K562 (cell line): ENCODE measurements at regions not wholly inside any gene's neighbourhood (a gene's known extent, or its start where the extent isn't known, plus 50 kb on each side); places are given as distances from the start of the nearest gene placed in this dataset.

Source experiments
- ATAC-seq: fragments of 200-7000 bp; cut with Tn5 transposase; 3 replicates; pipeline ENCODE4 v1.9.1; 2020; ENCODE audit warnings: moderate library complexity
- BruUV-seq: library from RNA; stranded (reverse); fragments of 400-500 nt; replicated peaks from 2 replicates; lab custom pipeline; 2021; lab: Mats Ljungman, UMichigan
- CTCF ChIA-PET: fragments of 300-600 bp; formaldehyde crosslinking; extraction: SDS; loops from one replicate; lab custom pipeline; 2021; ENCODE audit warnings: low intra/inter-chr PET ratio; lab: Yijun Ruan, JAX
- POLR2A ChIA-PET: fragments of 300-600, 350-650 bp; sonication (Branson Sonifier 250); formaldehyde crosslinking; extraction: SDS; loops from one replicate; lab custom pipeline; 2021; ENCODE audit warnings: antibody characterized with exemption, inconsistent platforms; lab: Yijun Ruan, JAX
- DNase-seq, 4 experiments: peaks; one replicate each; pipeline versions ENCODE4 v3.0.0 to v3.0.0-alpha.2; 2011 to 2018; ENCODE audit warnings: low spot score in 3 of 4, mixed read lengths in 3 of 4; ENCODE audit errors: extremely low read depth in 1 of 4
- FAIRE-seq: peaks from 2 replicates; lab custom pipeline; 2011; peaks lifted over from hg19 to GRCh38; lab: Jason Lieb, UNC
- H2AFZ ChIP-seq: 2 replicates; pipeline ENCODE4 v1.6.0; 2011; ENCODE audit warnings: low read depth, low read length, control low read depth, inconsistent platforms
- H3K27ac ChIP-seq: fragments of 200-600 bp; 3 replicates; pipeline ENCODE4 v1.8.0; 2011; ENCODE audit warnings: low read depth, mild to moderate bottlenecking, control low read depth, inconsistent platforms, low read length, moderate library complexity, mixed read lengths; ENCODE audit errors: extremely low read depth
- H3K27me3 ChIP-seq, 2 experiments: fragments of 300-600 bp in 1 of 2; 2 replicates in 1 of 2; 3 replicates in 1 of 2; pipeline versions ENCODE4 v1.6.0 to v1.8.0; 2011; ENCODE audit warnings: inconsistent platforms in 2 of 2, low read length in 2 of 2, mild to moderate bottlenecking in 1 of 2, mixed read lengths in 1 of 2, moderate library complexity in 1 of 2; ENCODE audit not compliant: control insufficient read depth in 2 of 2, insufficient read depth in 2 of 2
- H3K36me3 ChIP-seq: fragments of 300-600 bp; 3 replicates; pipeline ENCODE4 v1.8.0; 2011; ENCODE audit warnings: mild to moderate bottlenecking, low read length, inconsistent platforms; ENCODE audit not compliant: control insufficient read depth, insufficient read depth
- H3K4me1 ChIP-seq, 2 experiments: fragments of 200-600 bp in 1 of 2; replicated peaks in 1 of 2; 2 replicates in 1 of 2; 3 replicates in 1 of 2; pipeline versions ENCODE4 v1.5.1 to v1.8.0; 2011; ENCODE audit warnings: inconsistent platforms in 2 of 2, low read length in 2 of 2, mild to moderate bottlenecking in 1 of 2, mixed read lengths in 1 of 2, moderate library complexity in 1 of 2; ENCODE audit not compliant: control insufficient read depth in 2 of 2, insufficient read depth in 2 of 2
- H3K4me2 ChIP-seq: 2 replicates; pipeline ENCODE4 v1.6.1; 2011; ENCODE audit warnings: low read length, control low read depth, inconsistent platforms, mixed read lengths; ENCODE audit not compliant: insufficient read depth
- H3K4me3 ChIP-seq: fragments of 200-600 bp; sonication (generic), shearing (Covaris generic); 2 replicates; pipeline ENCODE4 v1.5.1; 2016; ENCODE audit warnings: control low read depth, inconsistent platforms
- H3K79me2 ChIP-seq: fragments of 200-600 bp; 3 replicates; pipeline ENCODE4 v1.8.0; 2011; ENCODE audit warnings: low read length, inconsistent platforms; ENCODE audit not compliant: control insufficient read depth, insufficient read depth
- H3K9ac ChIP-seq, 2 experiments: 2 replicates each; pipeline versions ENCODE4 v1.6.0 to v1.6.1; 2011; ENCODE audit warnings: low read depth in 2 of 2, low read length in 2 of 2, control low read depth in 1 of 2, inconsistent platforms in 1 of 2, mild to moderate bottlenecking in 1 of 2, mixed read lengths in 1 of 2; ENCODE audit not compliant: insufficient read depth in 1 of 2
- H3K9me1 ChIP-seq: one replicate; pipeline ENCODE4 v1.6.0; 2011; ENCODE audit warnings: inconsistent platforms, mild to moderate bottlenecking, low read length, moderate library complexity; ENCODE audit not compliant: control insufficient read depth, insufficient read depth
- H3K9me3 ChIP-seq: replicated peaks from 2 replicates; pipeline ENCODE4 v1.5.1; 2011; ENCODE audit warnings: low read depth, low read length, inconsistent platforms; ENCODE audit not compliant: control insufficient read depth, insufficient read depth
- H4K20me1 ChIP-seq: replicated peaks from 2 replicates; pipeline ENCODE4 v1.6.1; 2011; ENCODE audit warnings: low read length, inconsistent platforms, mixed read lengths; ENCODE audit not compliant: control insufficient read depth, insufficient read depth
- CXXC5 ChIP-seq: fragments of 250-450 bp; sonication (Bioruptor Pico); IDR thresholded peaks from 2 replicates; pipeline ENCODE4 v1.8.0; 2022; ENCODE audit warnings: inconsistent platforms, mild to moderate bottlenecking, moderate library complexity
- GATA2 ChIP-seq: sonication (generic); formaldehyde crosslinking; IDR thresholded peaks from 2 replicates; pipeline ENCODE4 v1.4.0; 2020; ENCODE audit warnings: mild to moderate bottlenecking, missing genetic modification reagents
- GTF2E2 ChIP-seq: fragments of 200-800 bp; sonication (Bioruptor generic); IDR thresholded peaks from 2 replicates; pipeline ENCODE4 v1.6.1; 2016; ENCODE audit warnings: missing genetic modification characterization, missing compliant biosample characterization
- L3MBTL2 ChIP-seq: fragments of 450-650 bp; IDR thresholded peaks from 2 replicates; pipeline ENCODE4 v1.6.1; 2016; ENCODE audit warnings: mild to moderate bottlenecking, moderate library complexity
- MIER1 ChIP-seq: fragments of 450-650 bp; IDR thresholded peaks from 2 replicates; pipeline ENCODE4 v1.6.1; 2016; ENCODE audit warnings: antibody characterized with exemption, mild to moderate bottlenecking, low read depth
- SRSF1 ChIP-seq: fragments of 200-400 bp; formaldehyde crosslinking; IDR thresholded peaks from 2 replicates; pipeline ENCODE4 v1.6.1; 2017; ENCODE audit warnings: mild to moderate bottlenecking, low read depth, low read length, moderate library complexity
- TBL1XR1 ChIP-seq, 2 experiments: IDR thresholded peaks; 2 replicates each; pipeline ENCODE4 v1.6.1; 2012; ENCODE audit warnings: improper control_type of control experiment in 2 of 2, low read length in 2 of 2, mild to moderate bottlenecking in 1 of 2
- TEAD2 ChIP-seq: fragments of 450-650 bp; IDR thresholded peaks from 2 replicates; pipeline ENCODE4 v1.6.1; 2016; ENCODE audit warnings: missing genetic modification characterization, control low read depth, missing compliant biosample characterization
- TFAM ChIP-seq: fragments of 250-450 bp; sonication (Bioruptor Pico); conservative IDR thresholded peaks from 2 replicates; pipeline ENCODE4 v1.5.0; 2021; ENCODE audit warnings: mild to moderate bottlenecking, moderate library complexity
- WHSC1 ChIP-seq: IDR thresholded peaks from one replicate; pipeline ENCODE4 v1.6.1; 2012; ENCODE audit warnings: low read length, control low read depth, inconsistent platforms
- WGBS: fragments of 100-300 bp; shearing (Covaris generic); methylation state at CpG from one replicate; pipeline ENCODE4 v1.1.6; 2016; ENCODE audit warnings: low coverage, mixed read lengths; ENCODE audit not compliant: insufficient coverage; ENCODE audit errors: missing lambda C conversion rate; 5-methylcytosine and 5-hydroxymethylcytosine counted together
- in situ Hi-C: fragments of 300-500 bp; cut with MboI; formaldehyde crosslinking; loops from 4 replicates; pipeline ENCODE4 v1.15.0; 2018; ENCODE audit warnings: inconsistent platforms, mixed read lengths
- intact Hi-C: fragments of 100-400 bp; cut with micrococcal nuclease; formaldehyde crosslinking; loops from 2 replicates; pipeline ENCODE4 v1.14.2; 2022
- TF ChIP-seq, protein P1 (sequence below): fragments of 150-350 bp; IDR thresholded peaks from 2 replicates; pipeline ENCODE4 v1.6.1; 2014; ENCODE audit warnings: low read depth, mild to moderate bottlenecking, low read length, borderline replicate concordance
- TF ChIP-seq, protein P2 (sequence below), 2 experiments: fragments of 450-650 bp; IDR thresholded peaks; 2 replicates each; pipeline ENCODE4 v1.6.1; 2018; ENCODE audit warnings: mild to moderate bottlenecking in 2 of 2, low read depth in 1 of 2; ENCODE audit not compliant: partially characterized antibody in 2 of 2

DNA sequence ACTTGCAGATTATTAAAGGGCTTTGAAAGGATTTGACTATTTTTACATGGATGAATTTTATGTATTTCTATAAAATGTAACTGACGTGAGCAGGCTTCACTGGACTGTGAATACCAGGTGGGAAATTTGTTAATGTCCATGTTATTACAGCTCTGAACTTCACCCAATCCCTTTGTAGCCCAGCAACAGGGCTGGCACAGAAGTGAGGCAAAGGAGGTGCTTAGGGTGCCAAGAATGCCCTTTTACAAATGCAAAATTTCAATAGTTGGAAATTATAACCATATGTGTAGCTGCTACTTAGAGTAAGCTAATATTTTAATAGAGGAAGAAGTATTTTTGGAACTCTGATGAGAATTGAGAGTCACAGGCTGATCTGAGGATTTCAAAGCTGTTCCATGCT, 53.7 kb upstream of the FAM98A start:
- Histone ChIP-seq H3K9ac (no peak overlapping the region), H3K79me2 (no peaks in the 10 kb centered on the region), H2AFZ (no peak overlapping the region), H3K4me2 (no peak overlapping the region), H3K27me3 (no peaks in the 10 kb centered on the region), H3K4me3 (no peak overlapping the region), H3K4me1 (no peaks in the 10 kb centered on the region), H4K20me1 (no peaks in the 10 kb centered on the region), H3K9me3 (no peaks in the 10 kb centered on the region), H3K9me1 (no peaks in the 10 kb centered on the region), H3K36me3 (no peaks in the 10 kb centered on the region), H3K27ac (no peak overlapping the region)
- in situ Hi-C loops (no loop called here), intact Hi-C loops (no loop called here)
- ATAC-seq = no peak
- FAIRE-seq = no peak
- CTCF ChIA-PET = no interaction called here
- BruUV-seq = no TSS peak
- POLR2A ChIA-PET = no interaction called here
- 0% methylated on average over 1 of the region's 1 CpG for WGBS
- no peak for DNase-seq
- TF ChIP-seq CXXC5 (CRISPR knock-in tag) (no peak), TFAM (CRISPR knock-in tag) (no peak), WHSC1 (no peak), L3MBTL2 (no peak), TEAD2 (tag) (no peak), GATA2 (CRISPR knock-in tag) (no peak), TBL1XR1 (IDR thresholded peaks at IDR 0.05; ENCODE audit: low read length in 2 of 2) (no peak), SRSF1 (no peak), MIER1 (no peak), GTF2E2 (tag) (no peak)
- TF ChIP-seq, protein P1, sequence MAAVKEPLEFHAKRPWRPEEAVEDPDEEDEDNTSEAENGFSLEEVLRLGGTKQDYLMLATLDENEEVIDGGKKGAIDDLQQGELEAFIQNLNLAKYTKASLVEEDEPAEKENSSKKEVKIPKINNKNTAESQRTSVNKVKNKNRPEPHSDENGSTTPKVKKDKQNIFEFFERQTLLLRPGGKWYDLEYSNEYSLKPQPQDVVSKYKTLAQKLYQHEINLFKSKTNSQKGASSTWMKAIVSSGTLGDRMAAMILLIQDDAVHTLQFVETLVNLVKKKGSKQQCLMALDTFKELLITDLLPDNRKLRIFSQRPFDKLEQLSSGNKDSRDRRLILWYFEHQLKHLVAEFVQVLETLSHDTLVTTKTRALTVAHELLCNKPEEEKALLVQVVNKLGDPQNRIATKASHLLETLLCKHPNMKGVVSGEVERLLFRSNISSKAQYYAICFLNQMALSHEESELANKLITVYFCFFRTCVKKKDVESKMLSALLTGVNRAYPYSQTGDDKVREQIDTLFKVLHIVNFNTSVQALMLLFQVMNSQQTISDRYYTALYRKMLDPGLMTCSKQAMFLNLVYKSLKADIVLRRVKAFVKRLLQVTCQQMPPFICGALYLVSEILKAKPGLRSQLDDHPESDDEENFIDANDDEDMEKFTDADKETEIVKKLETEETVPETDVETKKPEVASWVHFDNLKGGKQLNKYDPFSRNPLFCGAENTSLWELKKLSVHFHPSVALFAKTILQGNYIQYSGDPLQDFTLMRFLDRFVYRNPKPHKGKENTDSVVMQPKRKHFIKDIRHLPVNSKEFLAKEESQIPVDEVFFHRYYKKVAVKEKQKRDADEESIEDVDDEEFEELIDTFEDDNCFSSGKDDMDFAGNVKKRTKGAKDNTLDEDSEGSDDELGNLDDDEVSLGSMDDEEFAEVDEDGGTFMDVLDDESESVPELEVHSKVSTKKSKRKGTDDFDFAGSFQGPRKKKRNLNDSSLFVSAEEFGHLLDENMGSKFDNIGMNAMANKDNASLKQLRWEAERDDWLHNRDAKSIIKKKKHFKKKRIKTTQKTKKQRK = no peak
- TF ChIP-seq, protein P2, sequence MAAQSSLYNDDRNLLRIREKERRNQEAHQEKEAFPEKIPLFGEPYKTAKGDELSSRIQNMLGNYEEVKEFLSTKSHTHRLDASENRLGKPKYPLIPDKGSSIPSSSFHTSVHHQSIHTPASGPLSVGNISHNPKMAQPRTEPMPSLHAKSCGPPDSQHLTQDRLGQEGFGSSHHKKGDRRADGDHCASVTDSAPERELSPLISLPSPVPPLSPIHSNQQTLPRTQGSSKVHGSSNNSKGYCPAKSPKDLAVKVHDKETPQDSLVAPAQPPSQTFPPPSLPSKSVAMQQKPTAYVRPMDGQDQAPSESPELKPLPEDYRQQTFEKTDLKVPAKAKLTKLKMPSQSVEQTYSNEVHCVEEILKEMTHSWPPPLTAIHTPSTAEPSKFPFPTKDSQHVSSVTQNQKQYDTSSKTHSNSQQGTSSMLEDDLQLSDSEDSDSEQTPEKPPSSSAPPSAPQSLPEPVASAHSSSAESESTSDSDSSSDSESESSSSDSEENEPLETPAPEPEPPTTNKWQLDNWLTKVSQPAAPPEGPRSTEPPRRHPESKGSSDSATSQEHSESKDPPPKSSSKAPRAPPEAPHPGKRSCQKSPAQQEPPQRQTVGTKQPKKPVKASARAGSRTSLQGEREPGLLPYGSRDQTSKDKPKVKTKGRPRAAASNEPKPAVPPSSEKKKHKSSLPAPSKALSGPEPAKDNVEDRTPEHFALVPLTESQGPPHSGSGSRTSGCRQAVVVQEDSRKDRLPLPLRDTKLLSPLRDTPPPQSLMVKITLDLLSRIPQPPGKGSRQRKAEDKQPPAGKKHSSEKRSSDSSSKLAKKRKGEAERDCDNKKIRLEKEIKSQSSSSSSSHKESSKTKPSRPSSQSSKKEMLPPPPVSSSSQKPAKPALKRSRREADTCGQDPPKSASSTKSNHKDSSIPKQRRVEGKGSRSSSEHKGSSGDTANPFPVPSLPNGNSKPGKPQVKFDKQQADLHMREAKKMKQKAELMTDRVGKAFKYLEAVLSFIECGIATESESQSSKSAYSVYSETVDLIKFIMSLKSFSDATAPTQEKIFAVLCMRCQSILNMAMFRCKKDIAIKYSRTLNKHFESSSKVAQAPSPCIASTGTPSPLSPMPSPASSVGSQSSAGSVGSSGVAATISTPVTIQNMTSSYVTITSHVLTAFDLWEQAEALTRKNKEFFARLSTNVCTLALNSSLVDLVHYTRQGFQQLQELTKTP (IDR thresholded peaks at IDR 0.05; ENCODE audit: low read depth in 1 of 2, partially characterized antibody in 2 of 2) = no peak
